HCT116 (cell line): ENCODE measurements at regions not wholly inside any gene's neighbourhood (a gene's known extent, or its start where the extent isn't known, plus 50 kb on each side); places are given as distances from the start of the nearest gene placed in this dataset.

ENCODE experiments used
- ATAC-seq: fragments of 200-7000 bp; cut with Tn5 transposase; 2 replicates; pipeline ENCODE4 v1.9.1; 2020; ENCODE audit warnings: mild to moderate bottlenecking, moderate library complexity
- BruUV-seq: library from RNA; stranded (reverse); fragments of 400-500 nt; replicated peaks from 2 replicates; lab custom pipeline; 2021; lab: Mats Ljungman, UMichigan
- CTCF ChIA-PET: fragments of 300-600 bp; sonication (Branson Sonifier 250); formaldehyde crosslinking; loops from one replicate; lab custom pipeline; 2021; ENCODE audit warnings: antibody characterized with exemption; lab: Charles Lee
- POLR2A ChIA-PET: fragments of 300-600, 350-600 bp; sonication (Branson Sonifier 250); formaldehyde crosslinking; loops from one replicate; lab custom pipeline; 2021; ENCODE audit warnings: antibody characterized with exemption; lab: Charles Lee
- RAD21 ChIA-PET, 2 experiments: fragments of 300-600 bp; sonication (Branson Sonifier 250); formaldehyde crosslinking; loops; one replicate each; lab custom pipeline; 2023; ENCODE audit warnings: low total read pairs in 2 of 2; ENCODE audit not compliant: uncharacterized antibody in 2 of 2, unreplicated experiment in 2 of 2, low non-redundant PET in 1 of 2; lab: Charles Lee
- DNase-seq: peaks from one replicate; pipeline ENCODE4 v3.0.0-alpha.2; 2010; ENCODE audit warnings: low read depth, low spot score
- H2AFZ ChIP-seq: fragments of 200-600 bp; shearing (Covaris generic), sonication (generic); 2 replicates; pipeline ENCODE4 v1.6.1; 2017; ENCODE audit warnings: low read depth, mixed run types, mixed read lengths, antibody characterized with exemption, low read length; ENCODE audit not compliant: poor library complexity, severe bottlenecking
- H3K27ac ChIP-seq: 2 replicates; pipeline ENCODE4 v1.5.1; 2012; ENCODE audit warnings: low read depth, low read length
- H3K27me3 ChIP-seq: fragments of 200-600 bp; sonication (generic); 2 replicates; pipeline ENCODE4 v1.6.1; 2016; ENCODE audit warnings: mixed run types, low read length, mixed read lengths; ENCODE audit not compliant: insufficient read depth
- H3K36me3 ChIP-seq, 2 experiments: fragments of 200-500 bp in 1 of 2; fragments of 200-600 bp in 1 of 2; sonication (Bioruptor generic) in 1 of 2; sonication (generic) in 1 of 2; 2 replicates each; pipeline versions ENCODE4 v1.5.1 to v1.6.1; 2014 to 2016; ENCODE audit warnings: low read length in 2 of 2, inconsistent platforms in 1 of 2, mixed read lengths in 1 of 2, mixed run types in 1 of 2; ENCODE audit not compliant: insufficient read depth in 2 of 2, control insufficient read depth in 1 of 2
- H3K4me1 ChIP-seq, 2 experiments: fragments of 200-600 bp in 1 of 2; sonication (generic) in 1 of 2; 2 replicates each; pipeline versions ENCODE4 v1.5.1 to v1.6.1; 2012 to 2017; ENCODE audit warnings: low read length in 2 of 2, inconsistent platforms in 1 of 2, mild to moderate bottlenecking in 1 of 2, mixed read lengths in 1 of 2, mixed run types in 1 of 2, moderate library complexity in 1 of 2; ENCODE audit not compliant: insufficient read depth in 2 of 2, control insufficient read depth in 1 of 2
- H3K4me2 ChIP-seq: fragments of 200-600 bp; sonication (generic); 2 replicates; pipeline ENCODE4 v1.6.1; 2017; ENCODE audit warnings: mixed run types, low read length, mixed read lengths
- H3K4me3 ChIP-seq, 2 experiments: fragments of 200-600 bp in 1 of 2; sonication (generic) in 1 of 2; replicated peaks in 1 of 2; 2 replicates each; pipeline ENCODE4 v1.5.1; 2011 to 2016; ENCODE audit warnings: low read length in 2 of 2, control low read depth in 1 of 2, low read depth in 1 of 2, mild to moderate bottlenecking in 1 of 2, mixed read lengths in 1 of 2, mixed run types in 1 of 2
- H3K79me2 ChIP-seq: fragments of 200-600 bp; sonication (generic); 2 replicates; pipeline ENCODE4 v1.6.1; 2017; ENCODE audit warnings: mild to moderate bottlenecking, mixed run types, low read length, moderate library complexity, mixed read lengths; ENCODE audit not compliant: insufficient read depth
- H3K9ac ChIP-seq: fragments of 200-600 bp; sonication (generic); 2 replicates; pipeline ENCODE4 v1.6.1; 2016; ENCODE audit warnings: low read length, mixed read lengths
- H3K9me2 ChIP-seq: fragments of 200-600 bp; sonication (generic), shearing (Covaris generic); 2 replicates; pipeline ENCODE4 v1.6.1; 2017; ENCODE audit warnings: mixed run types, mild to moderate bottlenecking, moderate library complexity; ENCODE audit not compliant: insufficient read depth
- H3K9me3 ChIP-seq, 2 experiments: fragments of 200-500 bp in 1 of 2; fragments of 200-600 bp in 1 of 2; sonication (Bioruptor generic) in 1 of 2; sonication (generic) in 1 of 2; 2 replicates each; pipeline ENCODE4 v1.6.1; 2014 to 2017; ENCODE audit warnings: low read length in 2 of 2, mixed read lengths in 2 of 2, inconsistent platforms in 1 of 2, low read depth in 1 of 2, mild to moderate bottlenecking in 1 of 2, mixed run types in 1 of 2, moderate library complexity in 1 of 2; ENCODE audit not compliant: control insufficient read depth in 1 of 2, insufficient read depth in 1 of 2
- H4K20me1 ChIP-seq: fragments of 200-600 bp; sonication (generic), shearing (Covaris generic); 2 replicates; pipeline ENCODE4 v1.6.1; 2017; ENCODE audit warnings: mixed run types, mild to moderate bottlenecking, moderate library complexity; ENCODE audit not compliant: insufficient read depth
- CTCF ChIP-seq, 3 experiments: fragments of 200-600 bp in 1 of 3; sonication (generic) in 1 of 3; IDR thresholded peaks in 2 of 3; conservative IDR thresholded peaks in 1 of 3; 2 replicates each; pipeline ENCODE4 v1.5.1; 2012 to 2017; ENCODE audit warnings: low read depth in 2 of 3, low read length in 2 of 3, antibody characterized with exemption in 1 of 3, borderline replicate concordance in 1 of 3, control low read depth in 1 of 3, mild to moderate bottlenecking in 1 of 3, mixed read lengths in 1 of 3, mixed run types in 1 of 3, moderate library complexity in 1 of 3; ENCODE audit not compliant: insufficient read depth in 1 of 3
- EGR1 ChIP-seq: IDR thresholded peaks from 2 replicates; pipeline ENCODE4 v1.6.1; 2012; ENCODE audit warnings: low read depth
- EZH2 ChIP-seq: fragments of 200-600 bp; sonication (generic); IDR thresholded peaks from 2 replicates; pipeline ENCODE4 v1.6.1; 2017; ENCODE audit warnings: antibody characterized with exemption, mixed run types
- EZH2phosphoT487 ChIP-seq: fragments of 200-600 bp; IDR thresholded peaks from 2 replicates; pipeline ENCODE4 v1.6.1; 2018; ENCODE audit warnings: antibody characterized with exemption, borderline replicate concordance
- FOSL1 ChIP-seq: IDR thresholded peaks from 2 replicates; pipeline ENCODE4 v1.6.1; 2012; ENCODE audit warnings: low read depth
- MAX ChIP-seq: IDR thresholded peaks from 2 replicates; pipeline ENCODE4 v1.6.1; 2012
- POLR2A ChIP-seq: IDR thresholded peaks from 2 replicates; pipeline ENCODE4 v1.7.0; 2011; ENCODE audit warnings: borderline replicate concordance; ENCODE audit not compliant: insufficient read depth, insufficient read length; ENCODE audit errors: extremely low read depth
- RAD21 ChIP-seq: IDR thresholded peaks from 2 replicates; pipeline ENCODE4 v1.6.1; 2012; ENCODE audit warnings: low read depth, mild to moderate bottlenecking
- REST ChIP-seq: IDR thresholded peaks from 2 replicates; pipeline ENCODE4 v1.6.1; 2012; ENCODE audit warnings: low read depth
- SIN3A ChIP-seq: IDR thresholded peaks from 2 replicates; pipeline ENCODE4 v1.6.1; 2012; ENCODE audit warnings: low read depth
- SRF ChIP-seq: IDR thresholded peaks from 2 replicates; pipeline ENCODE4 v1.6.1; 2012; ENCODE audit warnings: low read depth
- YY1 ChIP-seq: IDR thresholded peaks from 2 replicates; pipeline ENCODE4 v1.6.1; 2011; ENCODE audit warnings: low read length, low read depth, moderate library complexity, mild to moderate bottlenecking; ENCODE audit not compliant: insufficient replicate concordance; ENCODE audit errors: extremely low read depth
- ZBTB33 ChIP-seq: IDR thresholded peaks from 2 replicates; pipeline ENCODE4 v1.6.1; 2011; ENCODE audit warnings: mild to moderate bottlenecking, low read length, moderate library complexity; ENCODE audit not compliant: insufficient replicate concordance; ENCODE audit errors: extremely low read depth
- ZFX ChIP-seq: fragments of 450-650 bp; IDR thresholded peaks from 2 replicates; pipeline ENCODE4 v1.6.1; 2017
- ZNF274 ChIP-seq: fragments of 200-500 bp; sonication (Bioruptor generic); IDR thresholded peaks from 2 replicates; pipeline ENCODE4 v1.6.1; 2014; ENCODE audit warnings: mild to moderate bottlenecking, low read depth, low read length, inconsistent platforms
- intact Hi-C: fragments of 100-400 bp; cut with micrococcal nuclease; formaldehyde crosslinking; loops from 2 replicates; pipeline ENCODE4 v1.10.0; 2022

- TF ChIP-seq REST = no peak
- no peak for TF ChIP-seq ZNF274
- no peak for TF ChIP-seq CTCF (IDR thresholded peaks at IDR 0.05 in 2 of 3, conservative IDR thresholded peaks at IDR 0.05 in 1 of 3; ENCODE audit: borderline replicate concordance in 1 of 3, insufficient read depth in 1 of 3, low read depth in 2 of 3, low read length in 2 of 3)
- TF ChIP-seq SIN3A = no peak
- TF ChIP-seq POLR2A = no peak
- TF ChIP-seq FOSL1 = no peak
- TF ChIP-seq RAD21 = no peak
- no peak for TF ChIP-seq SRF
- TF ChIP-seq EZH2 = no peak
- no peak for TF ChIP-seq ZBTB33
- no peak for TF ChIP-seq EZH2phosphoT487
- no peak for TF ChIP-seq MAX
- TF ChIP-seq YY1 = no peak
- no peak for TF ChIP-seq EGR1
- no peak for TF ChIP-seq ZFX
- no TSS peak for BruUV-seq
- Histone ChIP-seq H4K20me1 (no peaks in the 10 kb centered on the region), H3K9me2 (no peaks in the 10 kb centered on the region), H3K27me3 (no peaks in the 10 kb centered on the region; the same call in 1 of the 2 replicates), H2AFZ (no peak overlapping the region), H3K36me3 (no peaks in the 10 kb centered on the region), H3K9ac (no peak overlapping the region), H3K4me2 (no peak overlapping the region), H3K79me2 (no peaks in the 10 kb centered on the region), H3K4me1 (no peaks in the 10 kb centered on the region), H3K9me3 (no peaks in the 10 kb centered on the region), H3K4me3 (no peak overlapping the region), H3K27ac (no peak overlapping the region)
- ATAC-seq = no peak
- intact Hi-C loops = no loop called here
- ChIA-PET RAD21 (no interaction called here), POLR2A (no interaction called here), CTCF (no interaction called here)
- DNase-seq = no peak
Measured at GRCh38 chr6:21968411-21968810, 328.4 kb downstream of the PRL start.
